ENCODE measurements at regions not wholly inside any gene's neighbourhood (a gene's known extent, or its start where the extent isn't known, plus 50 kb on each side); places are given as distances from the start of the nearest gene placed in this dataset.

DNA sequence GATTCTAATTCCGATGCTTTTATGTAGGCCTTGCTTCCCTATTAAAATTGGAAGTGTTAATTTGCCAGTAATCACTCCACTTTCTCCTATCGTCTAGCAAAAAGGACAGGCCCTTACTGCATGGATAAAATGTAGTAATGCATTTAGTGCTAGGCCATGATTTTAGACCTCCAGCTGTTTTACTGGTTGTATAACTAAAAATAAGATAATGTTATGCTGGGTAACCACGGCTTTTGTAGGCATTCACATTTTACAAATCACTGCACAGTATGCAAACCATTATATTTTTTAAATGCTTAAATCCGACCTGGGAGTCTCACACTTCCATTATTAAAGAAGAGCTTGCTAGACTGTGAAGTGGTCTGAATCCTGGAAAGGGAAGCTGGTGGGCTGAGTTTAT lies 179.5 kb downstream of the TFAP2A start:
- TF ChIP-seq CTCF (conservative IDR thresholded peaks at IDR 0.05; ENCODE audit: low read depth, low read length) (no peak), EZH2 (IDR thresholded peaks at IDR 0.05; ENCODE audit: borderline replicate concordance, low read depth, low read length, poor library complexity, severe bottlenecking) (no peak)

Measured in A673 (cell line).